RKO (cell line): ENCODE measurements at regions not wholly inside any gene's neighbourhood (a gene's known extent, or its start where the extent isn't known, plus 50 kb on each side); places are given as distances from the start of the nearest gene placed in this dataset.
"Not testable (repeated sequence)": the region's sequence is repeated elsewhere in the genome, so short reads cannot be mapped to it uniquely, and the experiment has no call there.

Source experiments
- DNase-seq: peaks from one replicate; pipeline ENCODE4 v3.0.0-alpha.2; 2016; ENCODE audit warnings: low spot score

- DNase-seq, result no peak
Observed at GRCh38 chr1:213324859-213325258, 273.8 kb downstream of the RPS6KC1 start.

- DNase-seq, result no peak
Observed at GRCh38 chr1:213325482-213325881, 274.4 kb downstream of the RPS6KC1 start.

- no peak for DNase-seq
Observed at GRCh38 chr1:213326281-213327016, 275.4 kb downstream of the RPS6KC1 start.

- no peak for DNase-seq
Observed at GRCh38 chr1:213327017-213327667, 276.1 kb downstream of the RPS6KC1 start.

- DNase-seq, result no peak
Observed at GRCh38 chr1:213329406-213330008, 278.5 kb downstream of the RPS6KC1 start.

GRCh38 chr1:213330281-213330680 is 279.2 kb downstream of the RPS6KC1 start:
- no peak for DNase-seq

- no peak for DNase-seq
Observed at GRCh38 chr1:213331631-213332175, 280.7 kb downstream of the RPS6KC1 start.

GRCh38 chr1:213332491-213332890 is 281.4 kb downstream of the RPS6KC1 start:
- no peak for DNase-seq

GRCh38 chr1:213333121-213333520 is 282.1 kb downstream of the RPS6KC1 start:
- no peak for DNase-seq

- no peak for DNase-seq
Observed at GRCh38 chr1:213335084-213335483, 284.0 kb downstream of the RPS6KC1 start.

GRCh38 chr1:213337025-213337678 is 286.1 kb downstream of the RPS6KC1 start:
- DNase-seq, result no peak

- DNase-seq, result no peak
Observed at GRCh38 chr1:213340593-213340992, 289.6 kb downstream of the RPS6KC1 start.

GRCh38 chr1:213345621-213346020 is 294.6 kb downstream of the RPS6KC1 start:
- no peak for DNase-seq

- no peak for DNase-seq
Observed at GRCh38 chr1:213357403-213357802, 306.4 kb downstream of the RPS6KC1 start.

- DNase-seq, result not testable (repeated sequence)
Observed at GRCh38 chr1:213358368-213358767, 307.3 kb downstream of the RPS6KC1 start.

- no peak for DNase-seq
Observed at GRCh38 chr1:213362598-213362997, 311.6 kb downstream of the RPS6KC1 start.

GRCh38 chr1:213366141-213366831 is 315.2 kb downstream of the RPS6KC1 start:
- DNase-seq, result no peak

- no peak for DNase-seq
Observed at GRCh38 chr1:213369465-213369864, 318.4 kb downstream of the RPS6KC1 start.

- no peak for DNase-seq
Observed at GRCh38 chr1:213370523-213370922, 319.5 kb downstream of the RPS6KC1 start.

GRCh38 chr1:213371525-213371846 is 320.4 kb downstream of the RPS6KC1 start:
- DNase-seq, result no peak

- DNase-seq, result no peak
Observed at GRCh38 chr1:213371847-213372619, 321.0 kb downstream of the RPS6KC1 start.
